HG03066 (cell line): ENCODE measurements at regions not wholly inside any gene's neighbourhood (a gene's known extent, or its start where the extent isn't known, plus 50 kb on each side); places are given as distances from the start of the nearest gene placed in this dataset.
A peak's percentile ranks its signal among the peaks of the same experiment; 100 is the strongest.

ENCODE experiments used
- ATAC-seq: cut with Tn5 transposase; IDR thresholded peaks from one replicate; pipeline ENCODE4 v1.9.1; 2021; ENCODE audit warnings: low read depth; ENCODE audit not compliant: unreplicated experiment

- ATAC-seq = no peak
Measured at GRCh38 chr10:118472415-118473304, 122.8 kb downstream of the PRLHR start.

- ATAC-seq = no peak
Measured at GRCh38 chr10:118471863-118472262, 123.6 kb downstream of the PRLHR start.

- no peak for ATAC-seq
Measured at GRCh38 chr10:118470470-118470869, 125.0 kb downstream of the PRLHR start.

- no peak for ATAC-seq
Measured at GRCh38 chr10:118467200-118467599, 125.1 kb upstream of the FAM204A start.

- no peak for ATAC-seq
Measured at GRCh38 chr10:118465300-118465874, 123.3 kb upstream of the FAM204A start.

- no peak for ATAC-seq
Measured at GRCh38 chr10:118463740-118464139, 121.6 kb upstream of the FAM204A start.

GRCh38 chr10:118462401-118462800 lies 120.3 kb upstream of the FAM204A start:
- ATAC-seq = no peak

GRCh38 chr10:118459642-118460193 lies 117.6 kb upstream of the FAM204A start:
- peak; percentile 88 for ATAC-seq

- ATAC-seq = no peak
Measured at GRCh38 chr10:118458957-118459641, 117.0 kb upstream of the FAM204A start.

GRCh38 chr10:118457824-118458428 lies 115.8 kb upstream of the FAM204A start:
- no peak for ATAC-seq

- no peak for ATAC-seq
Measured at GRCh38 chr10:118455181-118455695, 113.1 kb upstream of the FAM204A start.

GRCh38 chr10:118454211-118454610 lies 112.1 kb upstream of the FAM204A start:
- no peak for ATAC-seq

GRCh38 chr10:118452098-118452497 lies 110.0 kb upstream of the FAM204A start:
- ATAC-seq = no peak

- ATAC-seq = no peak
Measured at GRCh38 chr10:118449521-118449920, 107.4 kb upstream of the FAM204A start.

- ATAC-seq = no peak
Measured at GRCh38 chr10:118448744-118449143, 106.6 kb upstream of the FAM204A start.

- ATAC-seq = no peak
Measured at GRCh38 chr10:118447478-118448270, 105.5 kb upstream of the FAM204A start.

- ATAC-seq = no peak
Measured at GRCh38 chr10:118445535-118445934, 103.4 kb upstream of the FAM204A start.

GRCh38 chr10:118444069-118444468 lies 101.9 kb upstream of the FAM204A start:
- ATAC-seq = no peak

- no peak for ATAC-seq
Measured at GRCh38 chr10:118442032-118442431, 99.9 kb upstream of the FAM204A start.

GRCh38 chr10:118439824-118440223 lies 97.7 kb upstream of the FAM204A start:
- no peak for ATAC-seq
